Hematopoietic multipotent progenitor cell treated with erythropoietin and hydrocortisone succinate and interleukin-3 and kit ligand, for 15 days (in vitro differentiated cells): ENCODE measurements at regions not wholly inside any gene's neighbourhood (a gene's known extent, or its start where the extent isn't known, plus 50 kb on each side); places are given as distances from the start of the nearest gene placed in this dataset.
"Not testable (repeated sequence)": the region's sequence is repeated elsewhere in the genome, so short reads cannot be mapped to it uniquely, and the experiment has no call there.

Source experiments
- DNase-seq: peaks from one replicate; pipeline ENCODE4 v3.0.0-alpha.2; 2015; ENCODE audit warnings: low spot score

- no peak for DNase-seq
Observed at GRCh38 chr13:33411312-33411711, 125.8 kb upstream of the STARD13 start.

GRCh38 chr13:33415822-33416221 lies 130.3 kb upstream of the STARD13 start:
- no peak for DNase-seq

GRCh38 chr13:33418224-33418953 lies 132.8 kb upstream of the STARD13 start:
- DNase-seq: not testable (repeated sequence)

GRCh38 chr13:33420117-33420516 lies 134.6 kb upstream of the STARD13 start:
- DNase-seq: not testable (repeated sequence)

- DNase-seq: no peak
Observed at GRCh38 chr13:33426131-33426530, 140.6 kb upstream of the STARD13 start.

GRCh38 chr13:33433316-33433715 lies 147.8 kb upstream of the STARD13 start:
- DNase-seq: no peak

- no peak for DNase-seq
Observed at GRCh38 chr13:33434676-33435075, 149.1 kb upstream of the STARD13 start.

- no peak for DNase-seq
Observed at GRCh38 chr13:33435207-33435606, 149.7 kb upstream of the STARD13 start.

GRCh38 chr13:33438918-33439317 lies 153.4 kb upstream of the STARD13 start:
- DNase-seq: no peak

- DNase-seq: no peak
Observed at GRCh38 chr13:33441015-33441414, 155.5 kb upstream of the STARD13 start.

- DNase-seq: no peak
Observed at GRCh38 chr13:33445024-33445423, 159.5 kb upstream of the STARD13 start.

- DNase-seq: no peak
Observed at GRCh38 chr13:33445476-33445875, 159.9 kb upstream of the STARD13 start.

- DNase-seq: no peak
Observed at GRCh38 chr13:33446821-33447725, 161.5 kb upstream of the STARD13 start.

- DNase-seq: no peak
Observed at GRCh38 chr13:33448889-33449288, 163.3 kb upstream of the STARD13 start.

- no peak for DNase-seq
Observed at GRCh38 chr13:33450956-33451709, 165.6 kb upstream of the STARD13 start.

GRCh38 chr13:33452873-33453517 lies 167.4 kb upstream of the STARD13 start:
- DNase-seq: no peak

GRCh38 chr13:33453936-33454335 lies 168.4 kb upstream of the STARD13 start:
- DNase-seq: no peak

- DNase-seq: no peak
Observed at GRCh38 chr13:33454844-33455705, 169.5 kb upstream of the STARD13 start.

GRCh38 chr13:33459702-33460101 lies 174.1 kb upstream of the STARD13 start:
- no peak for DNase-seq

- no peak for DNase-seq
Observed at GRCh38 chr13:33462109-33462508, 176.6 kb upstream of the STARD13 start.

GRCh38 chr13:33464345-33464744 lies 178.8 kb upstream of the STARD13 start:
- DNase-seq: no peak
